Endothelial cell of umbilical vein (primary cell): ENCODE measurements at regions not wholly inside any gene's neighbourhood (a gene's known extent, or its start where the extent isn't known, plus 50 kb on each side); places are given as distances from the start of the nearest gene placed in this dataset.

Source experiments
- BruUV-seq: library from RNA; stranded (reverse); fragments of 400-500 nt; replicated peaks from 2 replicates; lab custom pipeline; 2021; lab: Mats Ljungman, UMichigan
- CTCF ChIA-PET: fragments of 300-600, 350-600 bp; sonication (Branson Sonifier 250); formaldehyde crosslinking; loops from one replicate; lab custom pipeline; 2021; ENCODE audit warnings: antibody characterized with exemption, inconsistent platforms; lab: Charles Lee
- POLR2A ChIA-PET: fragments of 300-600, 350-600 bp; sonication (Branson Sonifier 250); formaldehyde crosslinking; loops from one replicate; lab custom pipeline; 2021; ENCODE audit warnings: antibody characterized with exemption, inconsistent platforms; lab: Charles Lee
- DNase-seq: peaks from one replicate; pipeline ENCODE4 v3.0.0-alpha.2; 2011; ENCODE audit warnings: low read depth, low spot score
- FAIRE-seq: peaks from 2 replicates; lab custom pipeline; 2011; peaks lifted over from hg19 to GRCh38; lab: Jason Lieb, UNC
- H2AFZ ChIP-seq: 2 replicates; pipeline ENCODE4 v1.6.0; 2012; ENCODE audit warnings: low read depth, low read length, control low read depth, inconsistent platforms
- H3K27ac ChIP-seq: 2 replicates; pipeline ENCODE4 v1.5.1; 2011; ENCODE audit warnings: low read depth, mild to moderate bottlenecking, control low read depth, low read length, moderate library complexity; ENCODE audit not compliant: insufficient read depth
- H3K27me3 ChIP-seq, 2 experiments: 2 replicates each; pipeline versions ENCODE4 v1.6.0 to v1.6.1; 2011; ENCODE audit warnings: low read length in 2 of 2, mixed read lengths in 1 of 2; ENCODE audit not compliant: control insufficient read depth in 2 of 2, insufficient read depth in 2 of 2
- H3K36me3 ChIP-seq, 2 experiments: 2 replicates in 1 of 2; 3 replicates in 1 of 2; pipeline ENCODE4 v1.5.1; 2011; ENCODE audit warnings: low read length in 2 of 2, mild to moderate bottlenecking in 1 of 2, moderate library complexity in 1 of 2; ENCODE audit not compliant: control insufficient read depth in 2 of 2, insufficient read depth in 2 of 2; ENCODE audit errors: extremely low read depth in 1 of 2
- H3K4me1 ChIP-seq: 3 replicates; pipeline ENCODE4 v1.5.1; 2011; ENCODE audit warnings: mild to moderate bottlenecking, low read length; ENCODE audit not compliant: control insufficient read depth, insufficient read depth; ENCODE audit errors: extremely low read depth
- H3K4me2 ChIP-seq: 2 replicates; pipeline ENCODE4 v1.6.1; 2011; ENCODE audit warnings: low read length, control low read depth, mixed read lengths; ENCODE audit not compliant: insufficient read depth
- H3K4me3 ChIP-seq, 3 experiments: fragments of 200-600 bp in 1 of 3; sonication (generic), shearing (Covaris generic) in 1 of 3; replicated peaks in 1 of 3; 2 replicates each; pipeline ENCODE4 v1.5.1; 2011 to 2016; ENCODE audit warnings: control low read depth in 3 of 3, low read length in 3 of 3, mild to moderate bottlenecking in 2 of 3, inconsistent platforms in 1 of 3, low read depth in 1 of 3, moderate library complexity in 1 of 3; ENCODE audit not compliant: insufficient read depth in 1 of 3
- H3K79me2 ChIP-seq: 2 replicates; pipeline ENCODE4 v1.6.0; 2012; ENCODE audit warnings: low read length, inconsistent platforms; ENCODE audit not compliant: control insufficient read depth, insufficient read depth
- H3K9ac ChIP-seq: replicated peaks from 2 replicates; pipeline ENCODE3; 2011; ENCODE audit warnings: low read length, control low read depth; ENCODE audit not compliant: insufficient read depth; ENCODE audit errors: extremely low read depth
- H3K9me1 ChIP-seq: replicated peaks from 3 replicates; pipeline ENCODE4 v1.6.0; 2011; ENCODE audit warnings: mild to moderate bottlenecking, low read length; ENCODE audit not compliant: control insufficient read depth, insufficient read depth; ENCODE audit errors: extremely low read depth
- H3K9me3 ChIP-seq: replicated peaks from 2 replicates; pipeline ENCODE4 v1.5.1; 2012; ENCODE audit warnings: low read length, inconsistent platforms; ENCODE audit not compliant: control insufficient read depth, insufficient read depth
- H4K20me1 ChIP-seq: replicated peaks from 2 replicates; pipeline ENCODE3; 2011; ENCODE audit warnings: mild to moderate bottlenecking, low read length; ENCODE audit not compliant: control insufficient read depth, insufficient read depth; ENCODE audit errors: extremely low read depth
- CTCF ChIP-seq, 2 donors: IDR thresholded peaks; 1 replicate in 1 of 2; 2 replicates in 1 of 2; pipeline ENCODE4 v1.5.1; 2011; ENCODE audit warnings: low read length in 2 of 2, mild to moderate bottlenecking in 2 of 2, moderate library complexity in 2 of 2, control low read depth in 1 of 2, inconsistent platforms in 1 of 2, low read depth in 1 of 2; ENCODE audit not compliant: insufficient read depth in 1 of 2; ENCODE audit errors: extremely low read depth in 1 of 2
- EZH2 ChIP-seq: IDR thresholded peaks from 2 replicates; pipeline ENCODE4 v1.6.1; 2012; ENCODE audit warnings: borderline replicate concordance, low read depth, mild to moderate bottlenecking, moderate library complexity, low read length, inconsistent platforms; ENCODE audit not compliant: severe bottlenecking
- FOS ChIP-seq: IDR thresholded peaks from 2 replicates; pipeline ENCODE4 v1.6.1; 2011; ENCODE audit warnings: mild to moderate bottlenecking, low read length, moderate library complexity, borderline replicate concordance; ENCODE audit not compliant: insufficient read depth
- GATA2 ChIP-seq: IDR thresholded peaks from 2 replicates; pipeline ENCODE4 v1.7.0; 2011; ENCODE audit warnings: low read depth, mild to moderate bottlenecking, moderate library complexity, mixed read lengths, low read length; ENCODE audit not compliant: insufficient read length, insufficient read depth
- JUN ChIP-seq: IDR thresholded peaks from 2 replicates; pipeline ENCODE4 v1.6.1; 2011; ENCODE audit warnings: borderline replicate concordance, low read depth; ENCODE audit not compliant: insufficient read length, insufficient read depth
- MYC ChIP-seq: IDR thresholded peaks from one replicate; pipeline ENCODE4 v1.6.1; 2011; ENCODE audit warnings: mild to moderate bottlenecking, low read depth, low read length
- POLR2A ChIP-seq: IDR thresholded peaks from 2 replicates; pipeline ENCODE4 v1.6.1; 2012; ENCODE audit warnings: low read depth, mild to moderate bottlenecking, control low read depth, low read length
- POLR2AphosphoS5 ChIP-seq: IDR thresholded peaks from 2 replicates; pipeline ENCODE4 v1.6.1; 2012; ENCODE audit warnings: low read depth, mild to moderate bottlenecking, control low read depth, low read length, moderate library complexity; ENCODE audit not compliant: insufficient read depth
- dilution Hi-C: fragments of 300-500 bp; cut with MboI; formaldehyde crosslinking; loops from one replicate; pipeline ENCODE4 v1.15.0; 2019; ENCODE audit warnings: low sequenced_read_pairs; ENCODE audit not compliant: extremely low pct_ligation_motif_present
- intact Hi-C: fragments of 100-400 bp; cut with micrococcal nuclease; formaldehyde crosslinking; loops from one replicate; pipeline ENCODE4 v1.10.0; 2022
- TF ChIP-seq, protein P1 (sequence below): IDR thresholded peaks from 2 replicates; pipeline ENCODE4 v1.6.1; 2011; ENCODE audit not compliant: insufficient read depth, insufficient read length

GRCh38 chr11:69873166-69874077 is 54.2 kb upstream of the FGF3 start:
- dilution Hi-C loops (no loop called here), intact Hi-C loops (no loop called here)
- H3K27me3 ChIP-seq = peaks cover 7 to 12% of the 10 kb centered on the region in 2 experiments

More at GRCh38 chr11:69873166-69874077, 54.2 kb upstream of the FGF3 start:
- H4K20me1 ChIP-seq = no peaks in the 10 kb centered on the region
- no peaks in the 10 kb centered on the region for H3K4me1 ChIP-seq
- H3K4me3 ChIP-seq = no peak overlapping the region
- no peak for FAIRE-seq
- no peak overlapping the region for H3K9ac ChIP-seq
- H3K9me3 ChIP-seq = no peaks in the 10 kb centered on the region
- CTCF ChIA-PET = interaction anchor here (0.6 to 1.8 kb wide), 7 partner anchors 9 to 177 kb away, joined by 3 to 7 read pairs (median 3); no protein-coding TSS in a partner anchor
- BruUV-seq = no TSS peak
- POLR2A ChIA-PET = no interaction called here
- DNase-seq = no peak
- no peaks in the 10 kb centered on the region for H3K9me1 ChIP-seq
- no peaks in the 10 kb centered on the region for H3K79me2 ChIP-seq
- no peak overlapping the region for H3K27ac ChIP-seq
- no peak overlapping the region for H3K4me2 ChIP-seq
- no peaks in the 10 kb centered on the region for H3K36me3 ChIP-seq
- TF ChIP-seq GATA2 = no peak
- TF ChIP-seq POLR2AphosphoS5 = no peak
- TF ChIP-seq EZH2 = no peak
- TF ChIP-seq CTCF (IDR thresholded peaks at IDR 0.05; ENCODE audit: extremely low read depth in 1 of 2, insufficient read depth in 1 of 2, low read depth in 1 of 2, low read length in 2 of 2) = no peak
- TF ChIP-seq, protein P1, sequence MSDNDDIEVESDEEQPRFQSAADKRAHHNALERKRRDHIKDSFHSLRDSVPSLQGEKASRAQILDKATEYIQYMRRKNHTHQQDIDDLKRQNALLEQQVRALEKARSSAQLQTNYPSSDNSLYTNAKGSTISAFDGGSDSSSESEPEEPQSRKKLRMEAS = no peak
- TF ChIP-seq JUN = no peak
- TF ChIP-seq MYC = no peak
- no peak for TF ChIP-seq FOS
- TF ChIP-seq POLR2A = no peak
- no peak overlapping the region for H2AFZ ChIP-seq
